GM12875 (cell line): ENCODE measurements at regions not wholly inside any gene's neighbourhood (a gene's known extent, or its start where the extent isn't known, plus 50 kb on each side); places are given as distances from the start of the nearest gene placed in this dataset.

ENCODE experiments used
- H3K4me3 ChIP-seq: one replicate; pipeline ENCODE4 v1.5.1; 2011; ENCODE audit warnings: low read depth, low read length, control low read depth
- TF ChIP-seq, protein P1 (sequence below): IDR thresholded peaks from 2 replicates; pipeline ENCODE4 v1.5.1; 2011; ENCODE audit warnings: low read depth, mild to moderate bottlenecking, control low read depth, inconsistent platforms, low read length, moderate library complexity, borderline replicate concordance; ENCODE audit not compliant: insufficient read depth

DNA sequence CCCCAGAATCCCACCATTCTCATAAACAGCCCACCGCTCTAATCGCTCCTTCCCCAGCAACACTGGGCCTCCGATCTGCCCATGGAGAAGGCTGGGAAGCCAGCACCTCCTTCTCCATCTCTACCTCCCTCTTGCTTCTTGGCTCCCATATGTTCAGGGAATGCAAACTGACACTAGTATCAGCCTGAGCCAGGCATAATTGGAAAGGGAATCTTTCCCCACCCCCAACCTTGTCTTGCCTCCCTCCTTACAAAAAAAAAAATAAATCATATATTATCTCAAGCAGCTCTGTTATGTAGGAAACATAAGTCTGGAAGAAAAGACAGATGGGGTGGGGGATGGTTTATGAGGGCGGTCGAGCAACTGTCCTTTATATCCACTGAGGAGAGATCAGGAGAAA is 127.2 kb downstream of the NAV1 start:
- no peak overlapping the region for H3K4me3 ChIP-seq
- TF ChIP-seq, protein P1, sequence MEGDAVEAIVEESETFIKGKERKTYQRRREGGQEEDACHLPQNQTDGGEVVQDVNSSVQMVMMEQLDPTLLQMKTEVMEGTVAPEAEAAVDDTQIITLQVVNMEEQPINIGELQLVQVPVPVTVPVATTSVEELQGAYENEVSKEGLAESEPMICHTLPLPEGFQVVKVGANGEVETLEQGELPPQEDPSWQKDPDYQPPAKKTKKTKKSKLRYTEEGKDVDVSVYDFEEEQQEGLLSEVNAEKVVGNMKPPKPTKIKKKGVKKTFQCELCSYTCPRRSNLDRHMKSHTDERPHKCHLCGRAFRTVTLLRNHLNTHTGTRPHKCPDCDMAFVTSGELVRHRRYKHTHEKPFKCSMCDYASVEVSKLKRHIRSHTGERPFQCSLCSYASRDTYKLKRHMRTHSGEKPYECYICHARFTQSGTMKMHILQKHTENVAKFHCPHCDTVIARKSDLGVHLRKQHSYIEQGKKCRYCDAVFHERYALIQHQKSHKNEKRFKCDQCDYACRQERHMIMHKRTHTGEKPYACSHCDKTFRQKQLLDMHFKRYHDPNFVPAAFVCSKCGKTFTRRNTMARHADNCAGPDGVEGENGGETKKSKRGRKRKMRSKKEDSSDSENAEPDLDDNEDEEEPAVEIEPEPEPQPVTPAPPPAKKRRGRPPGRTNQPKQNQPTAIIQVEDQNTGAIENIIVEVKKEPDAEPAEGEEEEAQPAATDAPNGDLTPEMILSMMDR, result no peak

- TF ChIP-seq, protein P1, result no peak
- no peak overlapping the region for H3K4me3 ChIP-seq
These were observed 127.7 kb downstream of the NAV1 start for GRCh38 chr1:201666645-201667044.

DNA sequence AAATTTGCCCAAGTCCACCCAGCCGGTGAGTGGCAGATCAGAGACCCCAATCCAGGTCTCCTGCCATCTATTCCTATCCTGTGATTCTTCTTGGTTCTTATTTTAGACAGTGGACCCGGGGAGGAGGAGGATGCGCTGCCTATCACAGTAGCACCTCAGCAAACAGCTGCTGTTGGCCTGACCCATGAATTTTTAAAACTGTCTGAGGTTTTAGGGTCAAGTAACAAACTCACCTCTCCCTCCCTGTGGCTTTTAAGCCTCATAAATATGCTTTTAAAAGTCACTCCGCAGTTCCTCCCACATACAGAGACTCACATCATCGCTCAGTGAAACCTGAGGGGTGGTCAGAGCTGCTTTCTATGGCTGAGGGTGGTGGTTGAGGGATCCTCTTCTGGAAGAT is 128.6 kb downstream of the NAV1 start:
- TF ChIP-seq, protein P1, result no peak
- no peak overlapping the region for H3K4me3 ChIP-seq

DNA sequence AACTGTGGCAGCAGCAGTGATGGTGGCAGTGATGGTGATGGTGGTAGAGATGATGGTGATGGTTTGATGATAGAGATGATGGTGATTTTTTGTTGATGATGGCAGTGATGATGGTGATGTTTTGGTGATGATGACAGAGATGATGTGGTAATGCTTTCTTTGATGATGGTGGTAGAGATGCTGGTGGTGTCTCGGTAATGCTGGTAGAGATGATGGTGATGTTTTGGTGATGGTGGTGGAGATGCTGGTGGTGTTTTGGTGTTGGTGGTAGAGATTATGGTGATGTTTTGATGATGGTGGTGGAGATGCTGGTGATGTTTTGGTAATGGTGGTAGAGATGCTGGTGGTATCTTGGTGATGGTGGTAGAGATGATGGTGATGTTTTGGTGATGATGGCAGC is 131.6 kb downstream of the NAV1 start:
- TF ChIP-seq, protein P1, result no peak
- no peak overlapping the region for H3K4me3 ChIP-seq

DNA sequence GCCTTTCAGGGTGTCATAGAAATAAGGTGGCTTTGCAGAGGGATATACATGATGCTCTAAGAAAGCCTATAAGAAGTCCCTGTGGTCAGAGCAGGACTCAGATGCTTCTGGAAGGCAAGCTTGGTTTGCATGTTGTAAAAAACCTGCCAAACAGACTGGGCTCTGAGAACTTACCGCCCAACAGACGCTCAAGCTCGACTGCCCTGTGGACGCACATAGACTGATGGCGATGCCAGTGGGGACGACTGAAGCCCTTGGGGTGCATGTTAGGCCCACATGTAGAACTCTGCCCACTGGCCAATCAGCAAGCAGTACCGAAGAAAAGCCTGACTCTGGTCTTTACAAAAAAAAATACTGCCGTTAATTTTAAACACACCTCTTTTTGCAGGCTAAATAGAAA is 133.8 kb downstream of the NAV1 start:
- TF ChIP-seq, protein P1, result no peak
- no peak overlapping the region for H3K4me3 ChIP-seq

- no peak overlapping the region for H3K4me3 ChIP-seq
- TF ChIP-seq, protein P1, result no peak
These were observed 134.2 kb downstream of the NAV1 start for GRCh38 chr1:201673093-201673492.

DNA sequence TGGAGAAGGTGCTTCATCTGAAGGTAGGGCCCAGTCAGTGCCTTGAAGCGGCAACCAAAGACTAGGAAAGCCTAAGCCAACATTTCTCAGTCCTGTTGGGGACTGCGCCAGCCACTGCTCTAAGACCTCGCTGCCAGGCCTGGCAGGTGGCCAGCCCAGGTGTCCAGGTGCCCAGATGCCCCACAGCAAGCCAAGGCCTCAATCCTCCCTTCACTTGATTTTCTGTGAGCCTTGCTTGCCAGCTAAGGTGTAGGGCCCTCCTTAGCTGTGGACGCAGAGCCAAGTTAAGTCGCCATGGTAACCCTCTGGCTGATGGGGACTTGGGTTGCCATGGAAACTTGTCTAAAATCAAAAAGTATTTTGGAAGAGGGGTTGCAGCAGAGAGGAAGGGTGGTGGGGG is 135.0 kb downstream of the NAV1 start:
- TF ChIP-seq, protein P1, result no peak
- H3K4me3 ChIP-seq, result no peak overlapping the region
